ENCODE measurements at regions not wholly inside any gene's neighbourhood (a gene's known extent, or its start where the extent isn't known, plus 50 kb on each side); places are given as distances from the start of the nearest gene placed in this dataset.
A peak's percentile ranks its signal among the peaks of the same experiment; 100 is the strongest.

- TF ChIP-seq CTCF (IDR thresholded peaks at IDR 0.05; ENCODE audit: control insufficient read depth, insufficient read depth, low read depth, low read length, missing control alignments), result no peak
- DNase-seq (ENCODE audit: low read depth), result no peak
- no peak overlapping the region for H3K4me3 ChIP-seq (ENCODE audit: control insufficient read depth, low read depth, low read length)
Measured at GRCh38 chr14:51780741-51781140, 79.7 kb upstream of the GNG2 start.

- TF ChIP-seq CTCF (IDR thresholded peaks at IDR 0.05; ENCODE audit: control insufficient read depth, insufficient read depth, low read depth, low read length, missing control alignments), result no peak
- H3K4me3 ChIP-seq (ENCODE audit: control insufficient read depth, low read depth, low read length), result no peak overlapping the region
- no peak for DNase-seq (ENCODE audit: low read depth)
Measured at GRCh38 chr14:51781381-51781780, 79.0 kb upstream of the GNG2 start.

GRCh38 chr14:51782435-51782834, 78.0 kb upstream of the GNG2 start:
- H3K4me3 ChIP-seq (ENCODE audit: control insufficient read depth, low read depth, low read length), result no peak overlapping the region
- TF ChIP-seq CTCF (IDR thresholded peaks at IDR 0.05; ENCODE audit: control insufficient read depth, insufficient read depth, low read depth, low read length, missing control alignments), result no peak
- no peak for DNase-seq (ENCODE audit: low read depth)

- TF ChIP-seq CTCF (IDR thresholded peaks at IDR 0.05; ENCODE audit: control insufficient read depth, insufficient read depth, low read depth, low read length, missing control alignments), result no peak
- DNase-seq (ENCODE audit: low read depth), result peak; percentile 33
- H3K4me3 ChIP-seq (ENCODE audit: control insufficient read depth, low read depth, low read length), result no peak overlapping the region
Measured at GRCh38 chr14:51783765-51784164, 76.6 kb upstream of the GNG2 start.

GRCh38 chr14:51784466-51784865, 75.9 kb upstream of the GNG2 start:
- no peak for DNase-seq (ENCODE audit: low read depth)
- H3K4me3 ChIP-seq (ENCODE audit: control insufficient read depth, low read depth, low read length), result no peak overlapping the region
- TF ChIP-seq CTCF (IDR thresholded peaks at IDR 0.05; ENCODE audit: control insufficient read depth, insufficient read depth, low read depth, low read length, missing control alignments), result no peak

GRCh38 chr14:51786227-51786626, 74.2 kb upstream of the GNG2 start:
- DNase-seq (ENCODE audit: low read depth), result no peak
- no peak for TF ChIP-seq CTCF (IDR thresholded peaks at IDR 0.05; ENCODE audit: control insufficient read depth, insufficient read depth, low read depth, low read length, missing control alignments)

GRCh38 chr14:51787352-51787751, 73.1 kb upstream of the GNG2 start:
- DNase-seq (ENCODE audit: low read depth), result no peak
- H3K4me3 ChIP-seq (ENCODE audit: control insufficient read depth, low read depth, low read length), result no peak overlapping the region
- no peak for TF ChIP-seq CTCF (IDR thresholded peaks at IDR 0.05; ENCODE audit: control insufficient read depth, insufficient read depth, low read depth, low read length, missing control alignments)

More at GRCh38 chr14:51786227-51786626, 74.2 kb upstream of the GNG2 start:
- H3K4me3 ChIP-seq (ENCODE audit: control insufficient read depth, low read depth, low read length), result no peak overlapping the region

Measured in AG09309 (cell line).